Immature natural killer cell (primary cell): ENCODE measurements at regions not wholly inside any gene's neighbourhood (a gene's known extent, or its start where the extent isn't known, plus 50 kb on each side); places are given as distances from the start of the nearest gene placed in this dataset.

ENCODE experiments used
- DNase-seq, 3 donors: peaks; one replicate each; pipeline ENCODE4 v3.0.0; 2022; ENCODE audit warnings: mixed read lengths in 1 of 3
- H3K27ac Mint-ChIP-seq, 6 donors: one replicate each; pipeline ENCODE4 v1.8.0; 2020; ENCODE audit warnings: mixed read lengths in 6 of 6, mild to moderate bottlenecking in 5 of 6, inconsistent platforms in 4 of 6, moderate library complexity in 3 of 6
- H3K27me3 Mint-ChIP-seq, 3 donors: one replicate each; pipeline ENCODE4 v1.8.0; 2020 to 2021; ENCODE audit warnings: low read depth in 3 of 3, mild to moderate bottlenecking in 3 of 3, mixed read lengths in 3 of 3, moderate library complexity in 3 of 3, inconsistent platforms in 1 of 3
- H3K36me3 Mint-ChIP-seq, 3 donors: one replicate each; pipeline ENCODE4 v1.8.0; 2020; ENCODE audit warnings: mixed read lengths in 3 of 3, inconsistent platforms in 2 of 3, mild to moderate bottlenecking in 2 of 3
- H3K4me1 Mint-ChIP-seq, 2 donors: one replicate each; pipeline ENCODE4 v1.8.0; 2020; ENCODE audit warnings: inconsistent platforms in 2 of 2, mild to moderate bottlenecking in 2 of 2, mixed read lengths in 2 of 2, moderate library complexity in 1 of 2
- H3K4me3 Mint-ChIP-seq, 5 donors: one replicate each; pipeline ENCODE4 v1.8.0; 2020; ENCODE audit warnings: mild to moderate bottlenecking in 5 of 5, mixed read lengths in 5 of 5, inconsistent platforms in 3 of 5, moderate library complexity in 3 of 5
- H3K9me3 Mint-ChIP-seq, 6 donors: one replicate each; pipeline ENCODE4 v1.8.0; 2020; ENCODE audit warnings: mild to moderate bottlenecking in 6 of 6, mixed read lengths in 6 of 6, inconsistent platforms in 4 of 6, moderate library complexity in 3 of 6

GRCh38 chr4:162239992-162240769, 76.4 kb upstream of the FSTL5 start:
- Mint-ChIP-seq H3K4me1 (no peaks in the 10 kb centered on the region), H3K9me3 (peaks cover 11 to 39% (median 19%) of the 10 kb centered on the region in 6 donors), H3K27me3 (peaks cover 0 to 3% (median 0%) of the 10 kb centered on the region in 3 donors), H3K4me3 (no peak overlapping the region), H3K36me3 (no peaks in the 10 kb centered on the region), H3K27ac (no peak overlapping the region)
- no peak for DNase-seq

GRCh38 chr4:162237676-162238075, 73.9 kb upstream of the FSTL5 start:
- no peaks in the 10 kb centered on the region for H3K36me3 Mint-ChIP-seq
- no peaks in the 10 kb centered on the region for H3K4me1 Mint-ChIP-seq
- H3K27me3 Mint-ChIP-seq, result peaks cover 0 to 2% (median 0%) of the 10 kb centered on the region in 3 donors
- H3K27ac Mint-ChIP-seq, result no peak overlapping the region
- no peak overlapping the region for H3K4me3 Mint-ChIP-seq
- peaks cover 8 to 49% (median 23%) of the 10 kb centered on the region in 6 donors for H3K9me3 Mint-ChIP-seq
- no peak for DNase-seq

GRCh38 chr4:162234595-162234994, 70.8 kb upstream of the FSTL5 start:
- Mint-ChIP-seq H3K27ac (no peak overlapping the region), H3K4me3 (no peak overlapping the region), H3K36me3 (no peaks in the 10 kb centered on the region), H3K27me3 (no peaks in the 10 kb centered on the region), H3K4me1 (no peaks in the 10 kb centered on the region), H3K9me3 (peaks cover 8 to 58% (median 29%) of the 10 kb centered on the region in 6 donors)
- no peak for DNase-seq

DNA sequence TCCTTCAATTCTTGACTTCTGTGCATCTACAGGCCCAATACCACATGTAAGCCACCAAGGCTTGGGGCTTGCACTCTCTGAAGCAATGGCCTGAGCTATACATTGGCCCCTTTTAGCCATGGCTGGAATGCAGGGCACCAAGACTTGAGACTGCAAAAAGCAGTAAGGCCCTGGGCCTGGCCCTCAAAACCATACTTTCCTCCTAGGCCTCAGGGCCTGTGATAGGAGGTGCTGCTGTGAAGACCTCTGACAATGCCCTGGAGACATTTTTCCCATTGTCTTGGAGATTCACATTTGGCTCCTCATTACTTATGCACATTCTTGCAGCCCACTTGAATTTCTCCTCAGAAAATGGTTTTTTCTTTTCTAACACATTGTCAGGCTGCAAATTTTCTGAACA, 68.5 kb upstream of the FSTL5 start:
- Mint-ChIP-seq H3K4me1 (no peaks in the 10 kb centered on the region), H3K27ac (no peak overlapping the region), H3K9me3 (peaks cover 8 to 52% (median 26%) of the 10 kb centered on the region in 6 donors), H3K36me3 (no peaks in the 10 kb centered on the region), H3K4me3 (no peak overlapping the region), H3K27me3 (no peaks in the 10 kb centered on the region)
- no peak for DNase-seq

GRCh38 chr4:162229670-162230069, 65.9 kb upstream of the FSTL5 start:
- Mint-ChIP-seq H3K27me3 (no peaks in the 10 kb centered on the region), H3K36me3 (no peaks in the 10 kb centered on the region), H3K4me1 (no peaks in the 10 kb centered on the region), H3K27ac (no peak overlapping the region), H3K9me3 (peaks cover 8 to 44% (median 24%) of the 10 kb centered on the region in 6 donors), H3K4me3 (no peak overlapping the region)
- no peak for DNase-seq

GRCh38 chr4:162221148-162221547, 57.3 kb upstream of the FSTL5 start:
- DNase-seq, result no peak
- peaks cover 3 to 23% (median 4%) of the 10 kb centered on the region in 6 donors for H3K9me3 Mint-ChIP-seq
- no peak overlapping the region for H3K4me3 Mint-ChIP-seq
- no peaks in the 10 kb centered on the region for H3K27me3 Mint-ChIP-seq
- H3K27ac Mint-ChIP-seq, result no peak overlapping the region
- no peaks in the 10 kb centered on the region for H3K36me3 Mint-ChIP-seq
- H3K4me1 Mint-ChIP-seq, result no peaks in the 10 kb centered on the region
